ENCODE measurements at regions not wholly inside any gene's neighbourhood (a gene's known extent, or its start where the extent isn't known, plus 50 kb on each side); places are given as distances from the start of the nearest gene placed in this dataset.

GRCh38 chr13:40336228-40337221, 329.9 kb downstream of the FOXO1 start:
- TF ChIP-seq POLR2AphosphoS5 (IDR thresholded peaks at IDR 0.05; ENCODE audit: low read depth, low read length): no peak
- TF ChIP-seq, protein P1, sequence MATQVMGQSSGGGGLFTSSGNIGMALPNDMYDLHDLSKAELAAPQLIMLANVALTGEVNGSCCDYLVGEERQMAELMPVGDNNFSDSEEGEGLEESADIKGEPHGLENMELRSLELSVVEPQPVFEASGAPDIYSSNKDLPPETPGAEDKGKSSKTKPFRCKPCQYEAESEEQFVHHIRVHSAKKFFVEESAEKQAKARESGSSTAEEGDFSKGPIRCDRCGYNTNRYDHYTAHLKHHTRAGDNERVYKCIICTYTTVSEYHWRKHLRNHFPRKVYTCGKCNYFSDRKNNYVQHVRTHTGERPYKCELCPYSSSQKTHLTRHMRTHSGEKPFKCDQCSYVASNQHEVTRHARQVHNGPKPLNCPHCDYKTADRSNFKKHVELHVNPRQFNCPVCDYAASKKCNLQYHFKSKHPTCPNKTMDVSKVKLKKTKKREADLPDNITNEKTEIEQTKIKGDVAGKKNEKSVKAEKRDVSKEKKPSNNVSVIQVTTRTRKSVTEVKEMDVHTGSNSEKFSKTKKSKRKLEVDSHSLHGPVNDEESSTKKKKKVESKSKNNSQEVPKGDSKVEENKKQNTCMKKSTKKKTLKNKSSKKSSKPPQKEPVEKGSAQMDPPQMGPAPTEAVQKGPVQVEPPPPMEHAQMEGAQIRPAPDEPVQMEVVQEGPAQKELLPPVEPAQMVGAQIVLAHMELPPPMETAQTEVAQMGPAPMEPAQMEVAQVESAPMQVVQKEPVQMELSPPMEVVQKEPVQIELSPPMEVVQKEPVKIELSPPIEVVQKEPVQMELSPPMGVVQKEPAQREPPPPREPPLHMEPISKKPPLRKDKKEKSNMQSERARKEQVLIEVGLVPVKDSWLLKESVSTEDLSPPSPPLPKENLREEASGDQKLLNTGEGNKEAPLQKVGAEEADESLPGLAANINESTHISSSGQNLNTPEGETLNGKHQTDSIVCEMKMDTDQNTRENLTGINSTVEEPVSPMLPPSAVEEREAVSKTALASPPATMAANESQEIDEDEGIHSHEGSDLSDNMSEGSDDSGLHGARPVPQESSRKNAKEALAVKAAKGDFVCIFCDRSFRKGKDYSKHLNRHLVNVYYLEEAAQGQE (IDR thresholded peaks at IDR 0.05; ENCODE audit: insufficient read depth in 1 of 2, low read depth in 2 of 2, low read length in 2 of 2): no peak

- TF ChIP-seq TAF1 (IDR thresholded peaks at IDR 0.05; ENCODE audit: borderline replicate concordance, insufficient read depth, low read length) (no peak), SIN3A (IDR thresholded peaks at IDR 0.05; ENCODE audit: borderline replicate concordance, insufficient read depth, low read length) (no peak), POLR2AphosphoS5 (IDR thresholded peaks at IDR 0.05; ENCODE audit: low read depth, low read length) (no peak), FOXP2 (optimal IDR thresholded peaks at IDR 0.05; ENCODE audit: borderline replicate concordance, extremely low read depth, extremely low read length, insufficient read depth) (no peak)
- TF ChIP-seq, protein P1 (IDR thresholded peaks at IDR 0.05; ENCODE audit: insufficient read depth in 1 of 2, low read depth in 2 of 2, low read length in 2 of 2): no peak
Observed at GRCh38 chr13:40337651-40338050, 328.8 kb downstream of the FOXO1 start.

DNA sequence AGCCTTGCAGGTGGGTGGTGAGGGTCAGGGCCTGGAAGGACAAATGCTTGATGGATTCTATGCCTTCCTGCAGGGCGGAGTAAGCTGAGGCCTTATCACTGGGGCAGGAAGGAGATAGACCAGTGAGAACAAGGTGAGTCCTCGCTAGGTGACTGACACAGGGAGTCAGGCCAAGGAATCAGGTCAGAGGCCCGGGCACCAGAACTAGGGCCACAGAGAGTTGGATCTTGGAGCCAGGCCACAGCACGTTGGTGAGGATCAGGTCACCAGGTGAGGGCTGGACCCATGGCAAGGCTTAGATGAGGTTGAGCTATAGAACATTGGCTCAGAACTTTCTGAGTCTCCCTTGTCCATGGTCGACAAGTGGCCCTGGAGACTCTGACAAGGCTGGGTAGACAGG, 328.2 kb downstream of the FOXO1 start:
- TF ChIP-seq, protein P1 (IDR thresholded peaks at IDR 0.05; ENCODE audit: insufficient read depth in 1 of 2, low read depth in 2 of 2, low read length in 2 of 2): no peak
- TF ChIP-seq SIN3A (IDR thresholded peaks at IDR 0.05; ENCODE audit: borderline replicate concordance, insufficient read depth, low read length) (no peak), FOXP2 (optimal IDR thresholded peaks at IDR 0.05; ENCODE audit: borderline replicate concordance, extremely low read depth, extremely low read length, insufficient read depth) (no peak), POLR2AphosphoS5 (IDR thresholded peaks at IDR 0.05; ENCODE audit: low read depth, low read length) (no peak), TAF1 (IDR thresholded peaks at IDR 0.05; ENCODE audit: borderline replicate concordance, insufficient read depth, low read length) (no peak)

DNA sequence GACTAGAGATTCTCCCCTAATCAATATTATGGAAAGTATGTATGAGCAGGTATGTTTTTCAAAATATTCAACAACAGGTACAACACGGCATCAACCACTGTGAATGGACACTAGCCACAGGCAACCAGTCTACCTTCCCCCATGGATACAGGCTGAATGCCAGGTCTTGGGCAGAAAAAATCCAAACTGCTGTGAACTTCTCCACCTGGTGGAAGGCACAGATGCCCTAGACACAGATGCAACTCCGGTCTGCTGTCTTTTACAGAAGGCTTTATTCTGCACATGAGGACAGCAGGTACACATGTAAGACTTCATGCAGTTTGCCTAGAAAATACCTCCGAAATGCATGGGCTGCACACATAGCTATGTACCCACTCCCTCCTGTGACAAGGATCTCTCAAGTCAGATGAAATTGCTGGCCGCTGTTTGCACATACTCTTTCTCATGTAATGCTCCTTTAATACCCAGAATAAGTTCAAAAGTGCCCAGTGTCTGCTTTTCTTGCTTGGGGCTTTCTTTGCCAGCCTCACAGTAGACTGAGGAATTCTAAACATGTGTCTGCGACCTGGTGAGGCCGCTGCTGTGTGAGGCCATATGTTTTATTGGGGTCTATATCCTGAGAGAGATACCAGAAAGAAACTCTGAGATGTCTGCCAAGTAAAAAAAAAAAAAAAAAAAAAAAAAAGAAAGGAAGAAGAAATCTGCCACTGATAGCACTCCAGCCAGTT, 325.9 kb downstream of the FOXO1 start:
- TF ChIP-seq SIN3A (IDR thresholded peaks at IDR 0.05; ENCODE audit: borderline replicate concordance, insufficient read depth, low read length) (no peak), TAF1 (IDR thresholded peaks at IDR 0.05; ENCODE audit: borderline replicate concordance, insufficient read depth, low read length) (no peak), FOXP2 (optimal IDR thresholded peaks at IDR 0.05; ENCODE audit: borderline replicate concordance, extremely low read depth, extremely low read length, insufficient read depth) (no peak), POLR2AphosphoS5 (IDR thresholded peaks at IDR 0.05; ENCODE audit: low read depth, low read length) (no peak)
- TF ChIP-seq, protein P1 (IDR thresholded peaks at IDR 0.05; ENCODE audit: insufficient read depth in 1 of 2, low read depth in 2 of 2, low read length in 2 of 2): no peak

Data from PFSK-1 (cell line).